HepG2 (cell line): ENCODE measurements at regions not wholly inside any gene's neighbourhood (a gene's known extent, or its start where the extent isn't known, plus 50 kb on each side); places are given as distances from the start of the nearest gene placed in this dataset.

Experiments
- ATF4 ChIP-seq, 2 experiments: fragments of 450-650 bp in 1 of 2; sonication (generic) in 1 of 2; formaldehyde crosslinking; IDR thresholded peaks; 2 replicates each; pipeline versions ENCODE4 v1.5.0 to v1.8.0; 2020 to 2022; ENCODE audit warnings: mild to moderate bottlenecking in 1 of 2, missing genetic modification reagents in 1 of 2
- FOXA1 ChIP-seq, 2 experiments: fragments of 450-650 bp in 1 of 2; sonication (generic) in 1 of 2; formaldehyde crosslinking in 1 of 2; IDR thresholded peaks; 2 replicates each; pipeline versions ENCODE4 v1.4.0 to v1.6.1; 2016 to 2020; ENCODE audit warnings: missing genetic modification reagents in 1 of 2
- HNF1B ChIP-seq: sonication (generic); formaldehyde crosslinking; IDR thresholded peaks from 2 replicates; pipeline ENCODE4 v1.5.1; 2020; ENCODE audit warnings: mild to moderate bottlenecking, moderate library complexity, missing genetic modification reagents
- MED1 ChIP-seq: sonication (generic); formaldehyde crosslinking; IDR thresholded peaks from 2 replicates; pipeline ENCODE4 v1.4.0; 2020; ENCODE audit warnings: missing genetic modification reagents
- SOX5 ChIP-seq: IDR thresholded peaks from 2 replicates; pipeline ENCODE4 v1.6.1; 2016; ENCODE audit warnings: borderline replicate concordance
- SOX6 ChIP-seq, 2 experiments: fragments of 450-650 bp in 1 of 2; sonication (generic) in 1 of 2; formaldehyde crosslinking in 1 of 2; IDR thresholded peaks; 2 replicates each; pipeline versions ENCODE4 v1.4.0 to v1.6.1; 2017 to 2020; ENCODE audit warnings: antibody characterized with exemption in 1 of 2, mild to moderate bottlenecking in 1 of 2, missing genetic modification reagents in 1 of 2
- TFDP1 ChIP-seq: IDR thresholded peaks from 2 replicates; pipeline ENCODE4 v1.6.1; 2016; ENCODE audit warnings: missing compliant biosample characterization, missing genetic modification reagents, borderline replicate concordance
- YEATS4 ChIP-seq: sonication (generic); formaldehyde crosslinking; IDR thresholded peaks from 2 replicates; pipeline ENCODE4 v1.4.0; 2020; ENCODE audit warnings: missing genetic modification reagents, borderline replicate concordance
- ZBTB43 ChIP-seq: sonication (generic); formaldehyde crosslinking; conservative IDR thresholded peaks from 2 replicates; pipeline ENCODE4 v1.4.0; 2020; ENCODE audit warnings: missing genetic modification reagents
- ZMYM4 ChIP-seq: sonication (generic); formaldehyde crosslinking; IDR thresholded peaks from 2 replicates; pipeline ENCODE4 v1.8.1; 2023; ENCODE audit warnings: mild to moderate bottlenecking, missing genetic modification reagents
- ZNF264 ChIP-seq: sonication (generic); formaldehyde crosslinking; IDR thresholded peaks from 2 replicates; pipeline ENCODE4 v1.4.0; 2020; ENCODE audit warnings: missing genetic modification reagents
- ZNF280D ChIP-seq: sonication (generic); formaldehyde crosslinking; IDR thresholded peaks from 2 replicates; pipeline ENCODE4 v1.5.1; 2020; ENCODE audit warnings: mild to moderate bottlenecking, missing genetic modification reagents
- ZNF317 ChIP-seq: sonication (generic); formaldehyde crosslinking; IDR thresholded peaks from 2 replicates; pipeline ENCODE4 v1.5.0; 2020; ENCODE audit warnings: mild to moderate bottlenecking, missing genetic modification reagents
- ZNF609 ChIP-seq: sonication (generic); formaldehyde crosslinking; IDR thresholded peaks from 2 replicates; pipeline ENCODE4 v1.4.0; 2020; ENCODE audit warnings: mild to moderate bottlenecking, missing genetic modification reagents, borderline replicate concordance

- TF ChIP-seq ZNF280D (CRISPR knock-in tag) (peak; percentile 46; the same call in 1 of the 2 replicates), ZNF264 (CRISPR knock-in tag) (peak; percentile 71; the same call in 1 of the 2 replicates), ZMYM4 (peak; percentile 86), ZNF317 (0 out of 2 replicates have a peak, but pooled peaks have one; percentile 54), MED1 (CRISPR knock-in tag) (peak; percentile 82), ZBTB43 (CRISPR knock-in tag) (peak; percentile 89), SOX6 (IDR thresholded peaks at IDR 0.05) (no peak), SOX6 (CRISPR knock-in tag; IDR thresholded peaks at IDR 0.05) (peak; percentile 89), HNF1B (peak; percentile 85), ATF4 (CRISPR knock-in tag; IDR thresholded peaks at IDR 0.05) (peak in 1 of 2 experiments; percentile 75; a peak in 2 of 4 replicates), TFDP1 (CRISPR knock-in tag) (no peak), FOXA1 (IDR thresholded peaks at IDR 0.05) (0 out of 2 replicates have a peak, but pooled peaks have one; percentile 22), FOXA1 (CRISPR knock-in tag; IDR thresholded peaks at IDR 0.05) (peak; percentile 98), YEATS4 (CRISPR knock-in tag) (no peak), ZNF609 (peak; percentile 89), SOX5 (CRISPR knock-in tag) (peak; percentile 88)
These were observed 72.1 kb upstream of the SEMA6A start (continued) for GRCh38 chr5:116646611-116647289.
